GM21619 (cell line): ENCODE measurements at regions not wholly inside any gene's neighbourhood (a gene's known extent, or its start where the extent isn't known, plus 50 kb on each side); places are given as distances from the start of the nearest gene placed in this dataset.
"Not testable (repeated sequence)": the region's sequence is repeated elsewhere in the genome, so short reads cannot be mapped to it uniquely, and the experiment has no call there.

Experiments
- ATAC-seq: cut with Tn5 transposase; IDR thresholded peaks from one replicate; pipeline ENCODE4 v1.9.1; 2021; ENCODE audit not compliant: unreplicated experiment

DNA sequence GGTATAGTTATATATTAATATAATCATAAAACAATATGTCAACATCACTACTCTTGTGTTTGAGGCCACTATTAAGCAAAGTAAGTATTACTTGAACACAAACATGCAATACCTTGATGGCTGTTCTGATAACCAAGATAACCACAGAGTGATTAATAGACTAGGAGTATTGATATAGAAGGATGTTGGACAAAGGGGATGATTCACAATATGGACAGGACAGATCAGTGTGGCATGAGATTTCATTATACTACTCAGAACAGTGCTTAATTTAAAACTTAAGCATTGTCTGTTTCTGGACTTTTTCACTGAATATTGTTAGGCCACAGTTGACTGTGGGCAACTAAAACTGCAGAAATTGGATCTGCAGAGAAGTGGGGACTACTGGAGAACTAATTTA is 384.2 kb downstream of the SLITRK1 start:
- ATAC-seq, result no peak

- ATAC-seq, result no peak
Observed at GRCh38 chr13:83496501-83496900, 385.8 kb downstream of the SLITRK1 start.

GRCh38 chr13:83485101-83485500 is 397.2 kb downstream of the SLITRK1 start:
- ATAC-seq, result no peak

GRCh38 chr13:83471011-83471410 is 411.3 kb downstream of the SLITRK1 start:
- no peak for ATAC-seq

DNA sequence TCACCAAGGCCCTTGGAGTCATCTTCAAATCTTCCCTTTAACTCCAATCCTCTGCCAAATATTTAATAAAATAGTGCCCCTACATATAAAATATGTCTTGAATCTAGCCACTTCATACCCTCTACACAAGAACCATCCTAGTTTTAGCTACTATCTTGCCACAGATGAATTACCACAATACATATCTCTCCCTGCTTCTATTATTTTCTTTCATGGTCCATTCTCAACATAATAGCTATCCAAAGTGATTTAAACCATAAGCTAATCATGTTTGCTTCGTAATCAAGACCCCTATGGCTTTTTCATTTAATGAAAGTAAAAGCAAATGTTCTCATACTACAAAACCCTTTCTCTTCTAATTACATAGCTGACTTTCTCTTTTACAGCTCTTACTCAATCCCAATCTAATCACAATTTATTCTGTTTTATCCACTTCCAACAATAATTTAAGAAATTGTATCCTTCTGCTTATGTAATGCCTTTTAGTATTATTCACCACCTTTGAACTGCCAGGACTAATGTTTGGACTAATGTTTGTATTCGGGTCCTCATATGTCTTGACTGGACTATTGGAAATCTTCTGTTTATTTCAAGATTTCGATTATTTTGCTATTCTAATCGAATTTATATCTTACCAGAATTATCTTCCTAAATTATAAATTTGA is 412.0 kb downstream of the SLITRK1 start:
- no peak for ATAC-seq

DNA sequence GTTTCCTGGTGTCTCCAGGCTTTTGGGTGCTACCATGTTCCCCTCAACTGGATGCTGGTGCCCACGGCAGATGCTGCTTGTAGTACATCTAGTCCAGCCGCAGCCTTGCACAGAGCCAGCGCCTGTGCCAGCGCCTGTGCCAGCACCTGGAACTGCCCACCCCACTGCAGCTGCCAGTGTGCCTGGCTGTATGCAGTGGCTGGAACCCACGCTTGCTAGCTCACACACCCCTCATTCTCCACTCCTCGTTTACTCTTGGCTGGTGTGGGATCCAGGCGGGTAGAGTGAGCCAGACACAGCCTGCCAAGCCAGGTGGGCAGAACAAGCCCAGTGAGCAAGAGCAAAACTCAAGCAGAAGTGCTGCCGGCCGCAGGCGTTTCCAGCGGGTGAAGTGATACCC is 428.6 kb downstream of the SLITRK1 start:
- ATAC-seq, result no peak

DNA sequence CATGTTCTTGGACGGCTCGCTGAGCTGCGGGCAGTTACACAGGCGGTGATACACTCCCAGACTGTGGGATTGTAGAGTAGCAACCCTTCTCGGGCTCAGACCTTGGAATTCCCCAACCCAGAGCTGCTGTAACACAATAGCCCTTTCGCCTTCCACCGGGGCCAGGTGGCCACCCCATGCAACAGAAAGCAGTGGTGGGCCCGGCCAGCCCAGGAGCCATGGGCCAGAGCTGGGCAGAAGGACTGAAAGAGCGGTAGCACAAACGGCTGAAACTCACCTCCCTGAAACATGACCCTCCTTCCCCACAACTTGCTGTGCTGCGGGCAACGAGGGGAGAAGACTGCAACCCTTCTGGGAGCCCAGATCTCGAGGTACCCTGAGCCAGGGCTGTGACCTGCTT is 429.0 kb downstream of the SLITRK1 start:
- no peak for ATAC-seq

DNA sequence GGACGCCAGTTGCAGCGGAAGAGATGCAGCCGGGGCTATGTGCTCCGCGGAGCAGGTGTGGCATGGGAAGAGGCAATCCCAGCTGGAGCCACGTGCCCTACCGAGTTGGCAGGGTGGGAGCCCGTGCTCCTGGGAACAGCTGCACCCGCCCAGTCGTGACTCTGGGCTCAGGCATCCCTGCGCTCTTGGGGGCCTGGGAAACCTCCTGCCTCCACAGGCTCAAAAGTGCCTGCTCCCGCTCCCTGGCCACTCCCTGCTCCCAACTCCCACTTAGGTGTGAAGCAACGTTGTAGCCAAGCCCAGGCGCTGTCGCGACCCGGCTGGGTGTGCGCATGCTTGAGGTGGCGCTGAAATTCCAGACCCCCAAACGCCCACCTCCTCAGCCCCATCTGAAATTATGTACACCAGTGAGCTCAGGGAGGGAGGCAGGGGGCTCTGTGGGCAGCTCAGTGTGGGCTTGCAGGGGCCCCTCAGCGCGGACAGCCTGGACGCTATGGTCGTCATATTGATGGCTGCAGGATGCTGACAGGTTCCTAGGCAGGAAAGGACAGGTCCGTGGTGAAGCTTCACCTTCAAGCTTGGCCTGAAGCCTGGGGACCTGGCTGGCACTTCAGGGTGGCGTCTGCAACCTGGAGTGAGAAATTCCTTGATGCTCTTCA is 429.9 kb downstream of the SLITRK1 start:
- no peak for ATAC-seq

- ATAC-seq, result no peak
Observed at GRCh38 chr13:83450591-83450990, 431.7 kb downstream of the SLITRK1 start.

DNA sequence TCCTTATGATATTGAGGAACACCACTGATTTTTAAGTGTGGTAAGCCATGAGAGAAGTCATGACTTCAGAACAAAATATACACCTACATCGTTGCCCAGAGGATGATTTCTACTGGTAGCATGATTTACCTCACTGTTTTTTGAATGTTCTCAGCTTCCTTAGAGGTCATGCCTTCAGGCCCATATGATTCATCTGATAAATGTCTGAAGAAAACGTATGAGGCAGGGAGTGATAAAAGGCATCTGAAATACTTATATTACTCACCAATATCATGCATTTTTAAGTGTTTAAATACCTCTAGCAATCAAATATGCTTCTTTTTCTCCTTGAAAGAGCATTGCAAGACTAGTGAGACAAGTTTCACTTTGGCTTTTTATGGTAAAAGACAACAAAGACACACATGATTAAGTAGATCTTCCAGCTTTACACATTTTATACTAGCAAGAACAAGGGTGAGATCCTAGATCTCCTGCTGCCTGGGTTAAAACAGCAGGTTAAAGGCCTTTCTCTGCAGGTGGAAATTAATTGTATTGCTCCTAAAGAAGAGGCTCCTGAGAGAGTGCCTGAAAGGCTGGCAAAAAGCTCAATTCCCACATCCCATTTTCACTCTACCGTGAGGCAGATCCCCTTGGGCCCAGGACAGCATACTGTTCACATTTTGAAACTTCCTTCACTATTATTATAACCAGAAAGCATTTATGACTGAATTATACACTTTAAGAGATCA is 432.4 kb downstream of the SLITRK1 start:
- ATAC-seq, result no peak

GRCh38 chr13:83440465-83440864 is 441.8 kb downstream of the SLITRK1 start:
- ATAC-seq, result no peak

DNA sequence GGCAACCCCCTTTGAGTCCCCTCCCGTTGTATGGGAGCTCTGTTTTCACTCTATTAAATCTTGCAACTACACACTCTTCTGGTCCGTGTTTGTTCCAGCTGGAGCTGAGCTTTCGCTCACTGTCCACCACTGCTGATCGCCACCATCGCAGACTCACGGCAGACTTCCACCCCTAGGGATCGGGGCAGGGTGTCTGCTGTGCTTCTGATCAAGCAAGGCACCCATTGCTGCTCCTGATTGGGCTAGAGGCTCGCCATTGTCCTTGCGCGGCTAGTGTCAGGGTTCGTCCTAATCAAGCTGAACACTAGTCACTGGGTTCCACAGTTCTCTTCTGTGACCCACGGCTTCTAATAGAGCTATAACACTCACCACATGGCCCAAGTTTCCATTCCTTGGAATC is 442.8 kb downstream of the SLITRK1 start:
- ATAC-seq, result not testable (repeated sequence)

DNA sequence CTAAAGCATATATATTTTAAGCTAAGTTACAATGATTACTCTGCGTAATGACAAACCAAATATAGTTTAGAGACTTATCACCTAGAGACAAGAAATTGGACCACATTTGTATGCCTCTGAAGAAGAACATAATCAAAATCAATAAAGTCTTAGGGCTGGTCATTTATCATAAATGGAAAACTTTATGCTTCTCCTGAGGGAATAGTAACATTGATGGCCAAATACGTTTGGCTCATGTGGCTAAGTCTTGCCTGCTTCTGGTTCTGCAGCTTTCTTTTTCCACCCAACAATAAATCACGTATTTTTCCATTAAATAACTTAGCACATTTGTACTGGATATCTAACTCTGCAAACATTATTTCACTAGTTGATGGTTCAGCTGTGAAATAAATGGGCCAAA is 458.4 kb downstream of the SLITRK1 start:
- no peak for ATAC-seq

DNA sequence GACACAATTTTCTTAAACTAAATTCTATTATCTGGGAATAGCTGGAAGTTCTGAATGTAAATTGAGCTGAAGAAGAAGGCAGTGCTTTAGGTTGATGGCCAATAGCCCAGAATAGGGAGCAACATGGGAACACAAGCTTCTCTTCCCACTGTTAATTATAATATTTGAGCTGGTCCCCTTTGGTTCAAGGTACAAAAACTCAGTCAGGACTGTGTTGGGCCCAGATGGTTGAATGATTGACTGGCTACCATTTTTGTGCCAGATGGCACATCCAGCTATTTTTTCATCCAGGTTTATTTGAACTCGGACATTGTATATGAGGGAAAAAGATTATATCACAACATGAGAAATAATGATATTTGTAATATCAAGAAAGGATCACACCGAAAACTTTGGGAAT is 458.9 kb downstream of the SLITRK1 start:
- ATAC-seq, result no peak

GRCh38 chr13:83414393-83414792 is 467.9 kb downstream of the SLITRK1 start:
- no peak for ATAC-seq

DNA sequence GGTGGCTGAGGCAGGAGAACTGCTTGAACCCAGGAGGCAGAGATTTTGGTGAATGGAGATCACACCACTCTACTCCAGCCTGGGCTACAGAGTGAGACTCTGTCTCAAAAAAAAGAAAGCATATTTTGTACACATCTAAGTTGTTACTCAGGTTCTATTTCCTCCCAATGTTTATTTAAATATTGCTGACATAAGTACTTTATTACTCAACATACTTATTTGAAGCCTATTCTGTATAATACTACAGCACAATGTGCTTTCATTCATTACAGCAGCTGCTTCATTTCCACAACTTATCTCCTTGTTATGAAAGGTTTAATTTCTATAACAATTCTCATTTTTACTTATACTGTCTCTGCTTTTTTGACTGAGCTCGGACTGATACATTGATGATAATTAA is 495.7 kb downstream of the SLITRK1 start:
- no peak for ATAC-seq

- no peak for ATAC-seq
Observed at GRCh38 chr13:83378908-83379307, 503.4 kb downstream of the SLITRK1 start.

GRCh38 chr13:83377491-83377890 is 504.8 kb downstream of the SLITRK1 start:
- no peak for ATAC-seq

DNA sequence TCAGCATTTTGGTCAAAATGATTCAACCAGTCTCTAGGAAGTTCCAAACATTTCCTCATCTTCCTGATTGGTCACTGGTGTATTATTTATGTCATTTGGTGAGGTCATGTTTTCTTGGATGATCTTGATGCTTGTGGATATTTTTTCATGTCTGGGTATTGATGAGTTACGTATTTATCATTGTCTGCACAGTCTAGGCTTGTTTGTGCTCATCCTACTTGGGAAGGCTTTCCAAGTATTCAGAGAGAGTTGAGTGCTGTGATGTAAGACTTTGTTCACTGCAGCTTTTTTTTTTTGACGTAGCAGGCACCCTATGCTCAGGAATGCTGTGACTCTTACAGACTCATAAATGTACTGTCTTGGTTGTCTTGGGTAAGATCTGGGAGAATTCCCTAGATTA is 509.5 kb downstream of the SLITRK1 start:
- no peak for ATAC-seq

DNA sequence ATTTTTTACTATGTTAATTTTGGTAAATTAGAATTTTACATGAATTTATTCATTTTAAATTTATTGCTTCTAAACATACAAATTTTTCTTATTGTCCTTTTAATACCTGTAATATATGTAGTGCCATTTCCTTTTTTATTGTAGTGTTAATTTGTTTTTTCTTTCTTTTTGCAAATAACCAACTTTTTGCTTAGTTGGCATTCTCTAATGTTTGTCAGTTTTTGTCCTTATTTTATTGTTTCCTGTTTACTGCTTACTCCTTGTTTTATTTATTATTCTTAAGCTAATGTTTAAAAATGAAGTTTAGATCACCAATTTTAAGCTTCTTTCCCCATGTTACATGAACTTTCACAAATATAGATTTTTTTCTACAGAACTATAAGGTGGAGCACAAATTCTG is 516.6 kb downstream of the SLITRK1 start:
- ATAC-seq, result no peak

- ATAC-seq, result no peak
Observed at GRCh38 chr13:83355041-83355440, 527.2 kb downstream of the SLITRK1 start.

- ATAC-seq, result no peak
Observed at GRCh38 chr13:83352391-83352790, 529.9 kb downstream of the SLITRK1 start.
